Lower lobe of right lung (tissue), 2 donors: ENCODE measurements at regions not wholly inside any gene's neighbourhood (a gene's known extent, or its start where the extent isn't known, plus 50 kb on each side); places are given as distances from the start of the nearest gene placed in this dataset.

ENCODE experiments used
- ATAC-seq, 2 donors: fragments of 200-7000 bp; cut with Tn5 transposase; one replicate each; pipeline ENCODE4 v1.9.1; 2020 to 2022; ENCODE audit warnings: mild to moderate bottlenecking in 2 of 2, moderate library complexity in 2 of 2
- DNase-seq: peaks from one replicate; pipeline ENCODE4 v3.0.0-alpha.2; 2020
- H3K27ac ChIP-seq: fragments of 200-600 bp; one replicate; pipeline ENCODE4 v1.8.0; 2022
- H3K27me3 ChIP-seq: fragments of 200-600 bp; one replicate; pipeline ENCODE4 v1.8.0; 2022; ENCODE audit warnings: low read depth
- H3K36me3 ChIP-seq: fragments of 200-600 bp; one replicate; pipeline ENCODE4 v1.8.0; 2022; ENCODE audit warnings: mild to moderate bottlenecking
- H3K4me1 ChIP-seq: fragments of 200-600 bp; one replicate; pipeline ENCODE4 v1.8.0; 2022
- H3K4me3 ChIP-seq: fragments of 200-600 bp; one replicate; pipeline ENCODE4 v1.8.0; 2022; ENCODE audit warnings: mild to moderate bottlenecking
- H3K9me3 ChIP-seq: fragments of 200-600 bp; one replicate; pipeline ENCODE4 v1.8.0; 2022
- intact Hi-C: fragments of 100-400 bp; cut with DNase I; formaldehyde crosslinking; loops from one replicate; pipeline ENCODE4 v1.11.0; 2022
- TF ChIP-seq, protein P1 (sequence below): fragments of 200-600 bp; IDR thresholded peaks from one replicate; pipeline ENCODE4 v1.8.0; 2022; ENCODE audit warnings: antibody characterized with exemption, mild to moderate bottlenecking
- donor health status: DM: no; HTN: yes; CAD: no; lungs with severe emphysema.

DNA sequence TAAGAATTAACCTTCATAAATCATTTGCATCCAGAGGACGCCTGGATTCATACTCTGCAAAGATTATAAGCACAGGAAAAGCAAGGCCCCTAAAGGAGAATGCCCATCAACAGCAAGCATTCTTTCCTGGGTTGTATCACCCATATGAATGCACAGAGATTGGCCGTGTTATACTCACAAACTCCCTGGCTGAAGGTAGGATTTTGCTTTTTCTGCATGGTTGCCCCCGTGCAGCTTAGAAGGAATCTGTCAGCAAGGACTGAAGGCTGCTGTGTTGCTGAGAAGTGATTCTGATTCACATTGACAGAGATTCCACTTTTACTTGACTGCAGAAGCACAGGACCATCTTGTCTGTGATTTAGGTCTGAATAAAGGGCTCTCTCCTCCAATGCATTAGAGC, 283.0 kb downstream of the LRRIQ3 start:
- TF ChIP-seq, protein P1, sequence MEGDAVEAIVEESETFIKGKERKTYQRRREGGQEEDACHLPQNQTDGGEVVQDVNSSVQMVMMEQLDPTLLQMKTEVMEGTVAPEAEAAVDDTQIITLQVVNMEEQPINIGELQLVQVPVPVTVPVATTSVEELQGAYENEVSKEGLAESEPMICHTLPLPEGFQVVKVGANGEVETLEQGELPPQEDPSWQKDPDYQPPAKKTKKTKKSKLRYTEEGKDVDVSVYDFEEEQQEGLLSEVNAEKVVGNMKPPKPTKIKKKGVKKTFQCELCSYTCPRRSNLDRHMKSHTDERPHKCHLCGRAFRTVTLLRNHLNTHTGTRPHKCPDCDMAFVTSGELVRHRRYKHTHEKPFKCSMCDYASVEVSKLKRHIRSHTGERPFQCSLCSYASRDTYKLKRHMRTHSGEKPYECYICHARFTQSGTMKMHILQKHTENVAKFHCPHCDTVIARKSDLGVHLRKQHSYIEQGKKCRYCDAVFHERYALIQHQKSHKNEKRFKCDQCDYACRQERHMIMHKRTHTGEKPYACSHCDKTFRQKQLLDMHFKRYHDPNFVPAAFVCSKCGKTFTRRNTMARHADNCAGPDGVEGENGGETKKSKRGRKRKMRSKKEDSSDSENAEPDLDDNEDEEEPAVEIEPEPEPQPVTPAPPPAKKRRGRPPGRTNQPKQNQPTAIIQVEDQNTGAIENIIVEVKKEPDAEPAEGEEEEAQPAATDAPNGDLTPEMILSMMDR, result no peak
- H3K27me3 ChIP-seq, result no peaks in the 10 kb centered on the region
- DNase-seq, result no peak

DNA sequence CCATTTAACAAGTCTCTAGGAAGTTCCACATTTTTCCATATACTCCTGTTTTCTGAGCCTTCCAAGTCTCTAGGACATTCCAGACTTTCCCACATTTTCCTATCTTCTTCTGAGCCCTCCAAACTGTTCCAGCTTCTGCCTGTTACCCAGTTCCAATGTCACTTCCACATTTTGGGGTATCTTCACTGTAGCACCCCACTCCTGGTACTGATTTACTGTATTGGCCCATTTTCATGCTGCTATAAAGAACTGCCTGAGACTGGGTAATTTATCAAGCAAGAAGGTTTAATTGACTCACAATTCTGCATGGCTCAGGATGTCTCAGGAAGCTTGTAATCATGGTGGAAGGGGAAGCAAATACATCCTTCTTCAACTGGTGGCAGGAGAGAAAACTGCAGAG, 285.0 kb downstream of the LRRIQ3 start:
- H3K4me3 ChIP-seq, result no peak overlapping the region
- H3K27ac ChIP-seq, result no peak overlapping the region
- no peaks in the 10 kb centered on the region for H3K4me1 ChIP-seq
- TF ChIP-seq, protein P1, result no peak
- no peaks in the 10 kb centered on the region for H3K9me3 ChIP-seq
- H3K27me3 ChIP-seq, result no peaks in the 10 kb centered on the region
- intact Hi-C loops, result no loop called here
- H3K36me3 ChIP-seq, result no peaks in the 10 kb centered on the region
- no peak for DNase-seq
- no peak for ATAC-seq

More for the DNA sequence above, 283.0 kb downstream of the LRRIQ3 start:
- Histone ChIP-seq H3K4me3 (no peak overlapping the region), H3K27ac (no peak overlapping the region), H3K9me3 (no peaks in the 10 kb centered on the region), H3K4me1 (no peaks in the 10 kb centered on the region), H3K36me3 (no peaks in the 10 kb centered on the region)
- no peak for ATAC-seq
- intact Hi-C loops, result no loop called here

DNA sequence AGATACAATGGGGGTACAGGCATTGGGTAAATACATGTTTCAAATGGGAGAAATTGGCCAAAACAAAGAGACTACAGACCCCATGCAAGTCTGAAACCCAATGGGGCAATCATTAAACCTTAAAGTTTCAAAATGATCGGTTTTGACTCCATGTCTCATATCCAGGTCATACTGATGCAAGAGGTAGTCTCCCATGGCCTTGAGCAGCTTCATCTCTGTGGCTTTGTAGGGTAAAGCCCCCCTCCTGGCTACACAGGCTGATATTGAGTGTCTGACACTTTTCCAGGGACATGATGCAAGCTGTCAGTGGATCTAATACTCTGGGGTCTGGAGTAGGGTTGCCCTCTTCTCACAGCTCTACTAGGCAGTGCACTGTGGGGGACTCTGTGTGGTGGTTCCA, 286.1 kb downstream of the LRRIQ3 start:
- intact Hi-C loops, result no loop called here
- H3K9me3 ChIP-seq, result no peaks in the 10 kb centered on the region
- no peaks in the 10 kb centered on the region for H3K27me3 ChIP-seq
- ATAC-seq, result no peak
- no peak for DNase-seq
- H3K4me3 ChIP-seq, result no peak overlapping the region
- TF ChIP-seq, protein P1, result no peak
- no peak overlapping the region for H3K27ac ChIP-seq
- H3K36me3 ChIP-seq, result no peaks in the 10 kb centered on the region
- no peaks in the 10 kb centered on the region for H3K4me1 ChIP-seq

DNA sequence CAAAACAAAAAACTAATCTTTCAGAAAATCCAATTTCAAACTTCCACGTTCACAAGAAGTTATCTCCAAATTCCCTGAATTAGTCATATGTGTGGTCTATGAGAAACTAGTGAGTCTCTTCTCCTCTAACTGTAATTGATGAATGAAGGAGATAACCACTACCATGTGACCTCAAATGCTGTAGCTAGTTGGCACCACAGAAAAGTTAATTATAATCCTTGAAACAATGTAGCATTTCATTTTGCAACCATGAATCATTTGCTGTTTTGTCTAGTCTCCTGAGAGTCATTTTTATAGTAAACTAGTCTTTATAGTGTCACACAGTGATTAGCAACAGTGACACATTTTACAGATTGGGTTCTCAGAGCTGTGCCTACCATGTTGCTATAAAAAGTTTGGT, 287.5 kb downstream of the LRRIQ3 start:
- H3K36me3 ChIP-seq, result no peaks in the 10 kb centered on the region
- H3K4me3 ChIP-seq, result no peak overlapping the region
- TF ChIP-seq, protein P1, result no peak
- no peak overlapping the region for H3K27ac ChIP-seq
- intact Hi-C loops, result no loop called here
- DNase-seq (no peak), ATAC-seq (no peak)
- H3K4me1 ChIP-seq, result no peaks in the 10 kb centered on the region
- H3K27me3 ChIP-seq, result no peaks in the 10 kb centered on the region
- H3K9me3 ChIP-seq, result no peaks in the 10 kb centered on the region

DNA sequence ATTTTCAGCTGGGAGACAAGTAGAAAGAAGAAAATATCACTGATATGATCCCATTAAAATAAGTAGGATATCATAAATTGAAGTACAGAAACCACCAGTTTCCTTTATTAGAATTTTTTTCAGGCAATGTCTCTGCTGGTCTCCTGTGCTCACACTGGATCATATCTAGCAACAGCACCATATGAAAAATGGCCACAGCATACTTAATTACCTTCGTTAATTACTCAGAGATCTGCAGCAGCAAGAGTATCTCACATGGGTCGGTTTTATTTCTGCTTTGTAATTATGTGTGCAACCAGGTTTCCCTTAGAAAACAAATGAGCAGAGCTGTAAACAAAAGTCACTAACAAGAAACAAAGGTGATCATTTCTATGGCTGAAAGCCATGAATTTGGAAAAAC, 287.9 kb downstream of the LRRIQ3 start:
- no peaks in the 10 kb centered on the region for H3K4me1 ChIP-seq
- intact Hi-C loops, result no loop called here
- DNase-seq (no peak), ATAC-seq (no peak)
- H3K9me3 ChIP-seq, result no peaks in the 10 kb centered on the region
- TF ChIP-seq, protein P1, result no peak
- no peaks in the 10 kb centered on the region for H3K27me3 ChIP-seq
- no peak overlapping the region for H3K4me3 ChIP-seq
- H3K27ac ChIP-seq, result no peak overlapping the region
- no peaks in the 10 kb centered on the region for H3K36me3 ChIP-seq

DNA sequence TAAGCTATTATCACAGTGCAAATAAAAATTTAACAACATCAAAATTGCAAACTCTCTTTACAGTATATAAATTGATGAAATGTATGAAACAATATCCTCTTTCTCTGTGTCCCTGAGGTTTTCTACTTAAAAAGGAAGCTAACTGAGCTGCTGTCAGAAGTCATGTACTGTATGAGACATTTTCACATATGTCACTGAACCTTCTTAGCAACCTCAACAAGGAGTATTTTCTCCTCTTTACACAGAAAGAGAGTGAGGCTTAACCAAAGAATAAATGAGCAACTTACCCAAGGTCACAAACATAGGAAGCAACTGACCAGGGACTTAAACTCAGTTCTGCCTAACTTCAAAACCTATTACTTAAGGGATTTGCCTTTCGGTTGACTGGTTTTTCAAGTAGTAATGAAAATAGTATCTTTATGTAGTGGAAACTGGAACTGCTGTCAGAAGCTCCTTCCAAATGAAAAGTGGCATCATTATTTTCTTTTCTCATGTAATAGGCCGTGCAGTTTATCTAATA, 288.9 kb downstream of the LRRIQ3 start:
- no peak for ATAC-seq
- no peak overlapping the region for H3K27ac ChIP-seq
- no peaks in the 10 kb centered on the region for H3K4me1 ChIP-seq
- H3K36me3 ChIP-seq, result no peaks in the 10 kb centered on the region
- TF ChIP-seq, protein P1, result no peak
- H3K27me3 ChIP-seq, result no peaks in the 10 kb centered on the region
- H3K9me3 ChIP-seq, result no peaks in the 10 kb centered on the region
- H3K4me3 ChIP-seq, result no peak overlapping the region
- intact Hi-C loops, result no loop called here
- DNase-seq, result no peak
